ENCODE measurements at regions not wholly inside any gene's neighbourhood (a gene's known extent, or its start where the extent isn't known, plus 50 kb on each side); places are given as distances from the start of the nearest gene placed in this dataset.

- DNase-seq (ENCODE audit: low read depth), result no peak
- TF ChIP-seq CTCF (IDR thresholded peaks at IDR 0.05; ENCODE audit: insufficient read depth, low read length), result no peak
- H3K4me3 ChIP-seq (ENCODE audit: low read depth, low read length), result no peak overlapping the region
These were observed 456.1 kb downstream of the RAP2B start for GRCh38 chr3:153618176-153618575.

GRCh38 chr3:153619268-153619667 lies 457.2 kb downstream of the RAP2B start:
- DNase-seq (ENCODE audit: low read depth), result no peak
- no peak for TF ChIP-seq CTCF (IDR thresholded peaks at IDR 0.05; ENCODE audit: insufficient read depth, low read length)
- no peak overlapping the region for H3K4me3 ChIP-seq (ENCODE audit: low read depth, low read length)

GRCh38 chr3:153621953-153622352 lies 459.9 kb downstream of the RAP2B start:
- no peak overlapping the region for H3K4me3 ChIP-seq (ENCODE audit: low read depth, low read length)
- no peak for DNase-seq (ENCODE audit: low read depth)
- TF ChIP-seq CTCF (IDR thresholded peaks at IDR 0.05; ENCODE audit: insufficient read depth, low read length), result no peak

GRCh38 chr3:153623834-153624233 lies 461.8 kb downstream of the RAP2B start:
- no peak for TF ChIP-seq CTCF (IDR thresholded peaks at IDR 0.05; ENCODE audit: insufficient read depth, low read length)
- DNase-seq (ENCODE audit: low read depth), result no peak
- H3K4me3 ChIP-seq (ENCODE audit: low read depth, low read length), result no peak overlapping the region

- no peak overlapping the region for H3K4me3 ChIP-seq (ENCODE audit: low read depth, low read length)
- no peak for DNase-seq (ENCODE audit: low read depth)
- TF ChIP-seq CTCF (IDR thresholded peaks at IDR 0.05; ENCODE audit: insufficient read depth, low read length), result no peak
These were observed 462.4 kb downstream of the RAP2B start for GRCh38 chr3:153624310-153625030.

- peak; percentile 23 for TF ChIP-seq CTCF (IDR thresholded peaks at IDR 0.05; ENCODE audit: insufficient read depth, low read length)
- peak; percentile 24 for DNase-seq (ENCODE audit: low read depth)
- H3K4me3 ChIP-seq (ENCODE audit: low read depth, low read length), result no peak overlapping the region
These were observed 463.5 kb downstream of the RAP2B start for GRCh38 chr3:153625506-153625905.

GRCh38 chr3:153626158-153626557 lies 464.1 kb downstream of the RAP2B start:
- H3K4me3 ChIP-seq (ENCODE audit: low read depth, low read length), result no peak overlapping the region
- no peak for TF ChIP-seq CTCF (IDR thresholded peaks at IDR 0.05; ENCODE audit: insufficient read depth, low read length)
- DNase-seq (ENCODE audit: low read depth), result no peak

Measured in fibroblast of the aortic adventitia (primary cell).